Vagina (tissue), 2 donors: ENCODE measurements at regions not wholly inside any gene's neighbourhood (a gene's known extent, or its start where the extent isn't known, plus 50 kb on each side); places are given as distances from the start of the nearest gene placed in this dataset.

ENCODE experiments used
- CTCF ChIP-seq, 3 experiments: fragments of 450-650 bp in 2 of 3; fragments of 200-600 bp in 1 of 3; sonication (generic) in 1 of 3; IDR thresholded peaks; one replicate each; pipeline ENCODE4 v1.5.1; 2017 to 2019; ENCODE audit warnings: antibody characterized with exemption in 3 of 3, mild to moderate bottlenecking in 2 of 3, moderate library complexity in 2 of 3
- POLR2A ChIP-seq, 2 donors: fragments of 450-650 bp; IDR thresholded peaks; one replicate each; pipeline ENCODE4 v1.6.1; 2017; ENCODE audit warnings: antibody characterized with exemption in 2 of 2, mild to moderate bottlenecking in 2 of 2, moderate library complexity in 2 of 2
- POLR2AphosphoS5 ChIP-seq, 2 donors: sonication (generic); formaldehyde crosslinking; IDR thresholded peaks; one replicate each; pipeline ENCODE4 v1.9.0; 2017; ENCODE audit warnings: antibody characterized with exemption in 2 of 2, mild to moderate bottlenecking in 2 of 2, low read depth in 1 of 2; ENCODE audit not compliant: insufficient read depth in 1 of 2

- no peak for TF ChIP-seq CTCF (IDR thresholded peaks at IDR 0.05)
- no peak for TF ChIP-seq POLR2AphosphoS5 (IDR thresholded peaks at IDR 0.05; ENCODE audit: insufficient read depth in 1 of 2, low read depth in 1 of 2)
- TF ChIP-seq POLR2A (IDR thresholded peaks at IDR 0.05) = no peak
Observed at GRCh38 chr7:80386686-80387085, 125.2 kb downstream of the GNAT3 start.
